H1 (cell line): ENCODE measurements at regions not wholly inside any gene's neighbourhood (a gene's known extent, or its start where the extent isn't known, plus 50 kb on each side); places are given as distances from the start of the nearest gene placed in this dataset.

ENCODE experiments used
- FOSL1 ChIP-seq: IDR thresholded peaks from 2 replicates; pipeline ENCODE4 v1.6.1; 2011; ENCODE audit warnings: mild to moderate bottlenecking, low read depth, low read length, moderate library complexity; ENCODE audit not compliant: insufficient read depth
- JUN ChIP-seq: IDR thresholded peaks from 2 replicates; pipeline ENCODE4 v1.6.1; 2011; ENCODE audit warnings: low read depth, mild to moderate bottlenecking, improper control_type of control experiment, low read length
- KDM5A ChIP-seq: fragments of 200-600 bp; IDR thresholded peaks from 2 replicates; pipeline ENCODE4 v1.7.1; 2012; ENCODE audit warnings: mild to moderate bottlenecking, low read length, inconsistent platforms, mixed read lengths
- MAFK ChIP-seq: IDR thresholded peaks from 2 replicates; pipeline ENCODE4 v1.6.1; 2012; ENCODE audit warnings: low read depth, mild to moderate bottlenecking, improper control_type of control experiment, low read length
- POLR2A ChIP-seq, 2 experiments: IDR thresholded peaks; 1 replicate in 1 of 2; 2 replicates in 1 of 2; pipeline ENCODE4 v1.6.1; 2011; ENCODE audit warnings: low read depth in 2 of 2, low read length in 2 of 2, mild to moderate bottlenecking in 2 of 2; ENCODE audit errors: control extremely low read depth in 1 of 2
- SIRT6 ChIP-seq: IDR thresholded peaks from one replicate; pipeline ENCODE4 v1.7.1; 2012; ENCODE audit warnings: low read length, inconsistent platforms
- TAF1 ChIP-seq: IDR thresholded peaks from 2 replicates; pipeline ENCODE4 v1.6.1; 2011; ENCODE audit warnings: mild to moderate bottlenecking, low read depth, low read length
- TF ChIP-seq, protein P1 (sequence below): fragments of 300-600 bp; sonication (generic); IDR thresholded peaks from 2 replicates; pipeline ENCODE4 v1.7.1; 2012; ENCODE audit warnings: low read length, moderate library complexity, mild to moderate bottlenecking, inconsistent platforms; ENCODE audit not compliant: insufficient replicate concordance
- TF ChIP-seq, protein P2 (sequence below), 3 experiments: IDR thresholded peaks; 1 replicate in 2 of 3; 2 replicates in 1 of 3; pipeline versions ENCODE4 v1.5.1 to v1.6.1; 2011; ENCODE audit warnings: low read length in 3 of 3, mild to moderate bottlenecking in 3 of 3, inconsistent platforms in 2 of 3, low read depth in 1 of 3, moderate library complexity in 1 of 3; ENCODE audit not compliant: insufficient read depth in 1 of 3; ENCODE audit errors: control extremely low read depth in 1 of 3

DNA sequence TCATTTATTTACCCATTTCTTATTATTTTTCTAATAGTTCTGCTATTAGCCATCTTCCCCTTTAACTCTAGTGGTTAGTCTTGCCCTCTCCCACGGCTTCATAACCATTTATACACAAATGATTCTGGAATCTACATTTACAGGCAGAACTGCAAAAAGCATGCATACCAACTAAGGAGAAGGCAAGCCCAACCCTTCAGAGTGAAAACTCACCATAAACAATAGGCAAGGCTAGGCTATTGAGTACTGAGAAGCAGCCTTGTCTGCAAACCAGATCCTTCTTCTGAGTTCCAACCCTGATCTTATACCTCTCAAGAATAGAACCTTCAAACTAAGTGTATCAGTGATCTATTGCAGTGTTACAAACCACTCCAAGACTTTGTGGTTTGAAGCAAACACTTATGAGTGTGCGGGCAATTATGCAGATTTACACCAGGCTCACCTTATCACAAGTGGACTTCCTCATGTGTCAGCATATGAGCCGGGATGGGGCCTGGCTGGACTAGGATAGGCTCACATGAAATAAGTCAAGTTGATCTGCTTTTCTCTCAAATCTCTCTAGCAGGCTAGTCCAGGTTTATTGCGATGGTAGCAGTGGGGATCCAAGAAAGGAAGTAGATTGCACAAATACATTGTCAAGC is 896.9 kb upstream of the PHF14 start (continued):
- TF ChIP-seq, protein P1, sequence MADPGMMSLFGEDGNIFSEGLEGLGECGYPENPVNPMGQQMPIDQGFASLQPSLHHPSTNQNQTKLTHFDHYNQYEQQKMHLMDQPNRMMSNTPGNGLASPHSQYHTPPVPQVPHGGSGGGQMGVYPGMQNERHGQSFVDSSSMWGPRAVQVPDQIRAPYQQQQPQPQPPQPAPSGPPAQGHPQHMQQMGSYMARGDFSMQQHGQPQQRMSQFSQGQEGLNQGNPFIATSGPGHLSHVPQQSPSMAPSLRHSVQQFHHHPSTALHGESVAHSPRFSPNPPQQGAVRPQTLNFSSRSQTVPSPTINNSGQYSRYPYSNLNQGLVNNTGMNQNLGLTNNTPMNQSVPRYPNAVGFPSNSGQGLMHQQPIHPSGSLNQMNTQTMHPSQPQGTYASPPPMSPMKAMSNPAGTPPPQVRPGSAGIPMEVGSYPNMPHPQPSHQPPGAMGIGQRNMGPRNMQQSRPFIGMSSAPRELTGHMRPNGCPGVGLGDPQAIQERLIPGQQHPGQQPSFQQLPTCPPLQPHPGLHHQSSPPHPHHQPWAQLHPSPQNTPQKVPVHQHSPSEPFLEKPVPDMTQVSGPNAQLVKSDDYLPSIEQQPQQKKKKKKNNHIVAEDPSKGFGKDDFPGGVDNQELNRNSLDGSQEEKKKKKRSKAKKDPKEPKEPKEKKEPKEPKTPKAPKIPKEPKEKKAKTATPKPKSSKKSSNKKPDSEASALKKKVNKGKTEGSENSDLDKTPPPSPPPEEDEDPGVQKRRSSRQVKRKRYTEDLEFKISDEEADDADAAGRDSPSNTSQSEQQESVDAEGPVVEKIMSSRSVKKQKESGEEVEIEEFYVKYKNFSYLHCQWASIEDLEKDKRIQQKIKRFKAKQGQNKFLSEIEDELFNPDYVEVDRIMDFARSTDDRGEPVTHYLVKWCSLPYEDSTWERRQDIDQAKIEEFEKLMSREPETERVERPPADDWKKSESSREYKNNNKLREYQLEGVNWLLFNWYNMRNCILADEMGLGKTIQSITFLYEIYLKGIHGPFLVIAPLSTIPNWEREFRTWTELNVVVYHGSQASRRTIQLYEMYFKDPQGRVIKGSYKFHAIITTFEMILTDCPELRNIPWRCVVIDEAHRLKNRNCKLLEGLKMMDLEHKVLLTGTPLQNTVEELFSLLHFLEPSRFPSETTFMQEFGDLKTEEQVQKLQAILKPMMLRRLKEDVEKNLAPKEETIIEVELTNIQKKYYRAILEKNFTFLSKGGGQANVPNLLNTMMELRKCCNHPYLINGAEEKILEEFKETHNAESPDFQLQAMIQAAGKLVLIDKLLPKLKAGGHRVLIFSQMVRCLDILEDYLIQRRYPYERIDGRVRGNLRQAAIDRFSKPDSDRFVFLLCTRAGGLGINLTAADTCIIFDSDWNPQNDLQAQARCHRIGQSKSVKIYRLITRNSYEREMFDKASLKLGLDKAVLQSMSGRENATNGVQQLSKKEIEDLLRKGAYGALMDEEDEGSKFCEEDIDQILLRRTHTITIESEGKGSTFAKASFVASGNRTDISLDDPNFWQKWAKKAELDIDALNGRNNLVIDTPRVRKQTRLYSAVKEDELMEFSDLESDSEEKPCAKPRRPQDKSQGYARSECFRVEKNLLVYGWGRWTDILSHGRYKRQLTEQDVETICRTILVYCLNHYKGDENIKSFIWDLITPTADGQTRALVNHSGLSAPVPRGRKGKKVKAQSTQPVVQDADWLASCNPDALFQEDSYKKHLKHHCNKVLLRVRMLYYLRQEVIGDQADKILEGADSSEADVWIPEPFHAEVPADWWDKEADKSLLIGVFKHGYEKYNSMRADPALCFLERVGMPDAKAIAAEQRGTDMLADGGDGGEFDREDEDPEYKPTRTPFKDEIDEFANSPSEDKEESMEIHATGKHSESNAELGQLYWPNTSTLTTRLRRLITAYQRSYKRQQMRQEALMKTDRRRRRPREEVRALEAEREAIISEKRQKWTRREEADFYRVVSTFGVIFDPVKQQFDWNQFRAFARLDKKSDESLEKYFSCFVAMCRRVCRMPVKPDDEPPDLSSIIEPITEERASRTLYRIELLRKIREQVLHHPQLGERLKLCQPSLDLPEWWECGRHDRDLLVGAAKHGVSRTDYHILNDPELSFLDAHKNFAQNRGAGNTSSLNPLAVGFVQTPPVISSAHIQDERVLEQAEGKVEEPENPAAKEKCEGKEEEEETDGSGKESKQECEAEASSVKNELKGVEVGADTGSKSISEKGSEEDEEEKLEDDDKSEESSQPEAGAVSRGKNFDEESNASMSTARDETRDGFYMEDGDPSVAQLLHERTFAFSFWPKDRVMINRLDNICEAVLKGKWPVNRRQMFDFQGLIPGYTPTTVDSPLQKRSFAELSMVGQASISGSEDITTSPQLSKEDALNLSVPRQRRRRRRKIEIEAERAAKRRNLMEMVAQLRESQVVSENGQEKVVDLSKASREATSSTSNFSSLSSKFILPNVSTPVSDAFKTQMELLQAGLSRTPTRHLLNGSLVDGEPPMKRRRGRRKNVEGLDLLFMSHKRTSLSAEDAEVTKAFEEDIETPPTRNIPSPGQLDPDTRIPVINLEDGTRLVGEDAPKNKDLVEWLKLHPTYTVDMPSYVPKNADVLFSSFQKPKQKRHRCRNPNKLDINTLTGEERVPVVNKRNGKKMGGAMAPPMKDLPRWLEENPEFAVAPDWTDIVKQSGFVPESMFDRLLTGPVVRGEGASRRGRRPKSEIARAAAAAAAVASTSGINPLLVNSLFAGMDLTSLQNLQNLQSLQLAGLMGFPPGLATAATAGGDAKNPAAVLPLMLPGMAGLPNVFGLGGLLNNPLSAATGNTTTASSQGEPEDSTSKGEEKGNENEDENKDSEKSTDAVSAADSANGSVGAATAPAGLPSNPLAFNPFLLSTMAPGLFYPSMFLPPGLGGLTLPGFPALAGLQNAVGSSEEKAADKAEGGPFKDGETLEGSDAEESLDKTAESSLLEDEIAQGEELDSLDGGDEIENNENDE: no peak
- no peak for TF ChIP-seq MAFK
- no peak for TF ChIP-seq SIRT6
- no peak for TF ChIP-seq JUN
- TF ChIP-seq, protein P2, sequence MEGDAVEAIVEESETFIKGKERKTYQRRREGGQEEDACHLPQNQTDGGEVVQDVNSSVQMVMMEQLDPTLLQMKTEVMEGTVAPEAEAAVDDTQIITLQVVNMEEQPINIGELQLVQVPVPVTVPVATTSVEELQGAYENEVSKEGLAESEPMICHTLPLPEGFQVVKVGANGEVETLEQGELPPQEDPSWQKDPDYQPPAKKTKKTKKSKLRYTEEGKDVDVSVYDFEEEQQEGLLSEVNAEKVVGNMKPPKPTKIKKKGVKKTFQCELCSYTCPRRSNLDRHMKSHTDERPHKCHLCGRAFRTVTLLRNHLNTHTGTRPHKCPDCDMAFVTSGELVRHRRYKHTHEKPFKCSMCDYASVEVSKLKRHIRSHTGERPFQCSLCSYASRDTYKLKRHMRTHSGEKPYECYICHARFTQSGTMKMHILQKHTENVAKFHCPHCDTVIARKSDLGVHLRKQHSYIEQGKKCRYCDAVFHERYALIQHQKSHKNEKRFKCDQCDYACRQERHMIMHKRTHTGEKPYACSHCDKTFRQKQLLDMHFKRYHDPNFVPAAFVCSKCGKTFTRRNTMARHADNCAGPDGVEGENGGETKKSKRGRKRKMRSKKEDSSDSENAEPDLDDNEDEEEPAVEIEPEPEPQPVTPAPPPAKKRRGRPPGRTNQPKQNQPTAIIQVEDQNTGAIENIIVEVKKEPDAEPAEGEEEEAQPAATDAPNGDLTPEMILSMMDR (IDR thresholded peaks at IDR 0.05; ENCODE audit: control extremely low read depth in 1 of 3, insufficient read depth in 1 of 3, low read depth in 1 of 3, low read length in 3 of 3): no peak
- no peak for TF ChIP-seq TAF1
- TF ChIP-seq POLR2A (IDR thresholded peaks at IDR 0.05; ENCODE audit: control extremely low read depth in 1 of 2, low read depth in 2 of 2, low read length in 2 of 2): no peak
- TF ChIP-seq FOSL1: no peak
- no peak for TF ChIP-seq KDM5A
